NT2/D1 (cell line): ENCODE measurements at regions not wholly inside any gene's neighbourhood (a gene's known extent, or its start where the extent isn't known, plus 50 kb on each side); places are given as distances from the start of the nearest gene placed in this dataset.

Experiments
- YY1 ChIP-seq: IDR thresholded peaks from 2 replicates; pipeline ENCODE4 v1.6.1; 2011; ENCODE audit not compliant: insufficient read length, insufficient read depth
- ZNF274 ChIP-seq: IDR thresholded peaks from 2 replicates; pipeline ENCODE4 v1.6.1; 2011; ENCODE audit warnings: mild to moderate bottlenecking, low read depth, low read length

DNA sequence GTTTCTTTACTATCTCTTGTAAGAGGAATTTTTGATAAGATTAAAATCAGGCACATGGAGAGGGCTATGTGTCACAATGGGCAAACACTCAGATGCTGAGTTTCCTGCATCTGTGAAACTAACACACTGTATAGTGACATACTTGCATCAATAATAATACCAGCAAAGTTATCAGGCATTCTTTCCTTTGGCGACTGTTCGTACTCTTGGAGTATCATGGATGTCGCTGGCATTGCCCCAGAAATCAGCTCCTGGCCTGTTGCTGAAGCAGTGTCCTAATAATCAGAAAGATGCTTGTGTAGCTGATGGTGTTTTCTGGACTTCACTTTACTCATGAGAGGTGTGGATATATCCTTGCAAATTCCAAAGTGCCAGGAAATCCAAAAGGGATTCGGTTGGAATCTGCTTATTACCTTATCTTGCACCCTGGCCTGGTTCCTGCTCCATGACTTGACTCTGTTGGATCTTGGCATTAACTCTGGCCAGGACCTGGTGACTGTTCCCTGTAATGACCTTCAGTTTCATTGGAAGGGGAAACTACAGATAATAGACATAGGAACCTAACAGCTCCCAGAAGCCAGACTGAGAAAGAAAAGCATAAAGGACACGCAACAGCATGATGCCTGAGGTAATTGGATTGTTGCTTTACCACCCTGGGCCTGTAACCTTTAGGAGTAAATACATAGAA, 762.5 kb upstream of the GRIA3 start:
- TF ChIP-seq YY1, result no peak
- no peak for TF ChIP-seq ZNF274
